Fibroblast of lung (primary cell): ENCODE measurements at regions not wholly inside any gene's neighbourhood (a gene's known extent, or its start where the extent isn't known, plus 50 kb on each side); places are given as distances from the start of the nearest gene placed in this dataset.

Source experiments
- CTCF ChIP-seq, 2 donors: IDR thresholded peaks in 1 of 2; conservative IDR thresholded peaks in 1 of 2; 1 replicate in 1 of 2; 2 replicates in 1 of 2; pipeline ENCODE4 v1.5.1; 2011 to 2012; ENCODE audit warnings: low read length in 2 of 2, control low read depth in 1 of 2, inconsistent platforms in 1 of 2, low read depth in 1 of 2, mild to moderate bottlenecking in 1 of 2
- EZH2 ChIP-seq: IDR thresholded peaks from 2 replicates; pipeline ENCODE4 v1.5.1; 2012; ENCODE audit warnings: low read length, control low read depth, mild to moderate bottlenecking; ENCODE audit errors: missing control alignments

GRCh38 chr12:28987538-28988324, 161.3 kb upstream of the FAR2 start:
- TF ChIP-seq CTCF (conservative IDR thresholded peaks at IDR 0.05 in 1 of 2, IDR thresholded peaks at IDR 0.05 in 1 of 2; ENCODE audit: low read depth in 1 of 2, low read length in 2 of 2) = no peak
- no peak for TF ChIP-seq EZH2
